Keratinocyte (primary cell): ENCODE measurements at regions not wholly inside any gene's neighbourhood (a gene's known extent, or its start where the extent isn't known, plus 50 kb on each side); places are given as distances from the start of the nearest gene placed in this dataset.

Experiments used
- EZH2 ChIP-seq: IDR thresholded peaks from one replicate; pipeline ENCODE4 v1.6.1; 2012; ENCODE audit warnings: inconsistent platforms, mild to moderate bottlenecking, low read length, moderate library complexity
- TF ChIP-seq, protein P1 (sequence below), 3 experiments: IDR thresholded peaks in 1 of 3; conservative IDR thresholded peaks in 1 of 3; optimal IDR thresholded peaks in 1 of 3; 2 replicates in 2 of 3; 3 replicates in 1 of 3; pipeline versions ENCODE3 to v1.5.1; 2011; ENCODE audit warnings: low read length in 3 of 3, mild to moderate bottlenecking in 3 of 3, moderate library complexity in 2 of 3, control low read depth in 1 of 3, inconsistent platforms in 1 of 3; ENCODE audit not compliant: insufficient read depth in 2 of 3; ENCODE audit errors: extremely low read depth in 1 of 3

DNA sequence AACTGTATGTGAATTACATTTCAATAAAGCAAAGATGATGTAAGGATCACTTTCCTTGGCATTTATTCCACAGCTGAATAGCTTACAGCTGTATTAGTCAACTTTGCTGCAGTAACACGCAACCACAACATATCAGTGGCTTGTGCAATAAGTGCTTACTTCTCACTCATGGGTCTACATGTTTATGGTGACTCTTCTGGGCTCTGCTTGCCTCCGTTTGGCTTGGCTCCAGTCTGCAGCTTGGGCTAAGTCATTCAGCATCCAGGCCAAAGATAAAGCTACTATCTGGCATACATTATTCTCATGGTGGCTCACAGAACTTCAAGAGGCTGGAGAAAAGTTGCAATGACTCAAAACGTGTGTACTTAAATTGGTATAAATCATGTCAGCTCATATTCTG lies 355.0 kb downstream of the RNF144A start:
- TF ChIP-seq, protein P1, sequence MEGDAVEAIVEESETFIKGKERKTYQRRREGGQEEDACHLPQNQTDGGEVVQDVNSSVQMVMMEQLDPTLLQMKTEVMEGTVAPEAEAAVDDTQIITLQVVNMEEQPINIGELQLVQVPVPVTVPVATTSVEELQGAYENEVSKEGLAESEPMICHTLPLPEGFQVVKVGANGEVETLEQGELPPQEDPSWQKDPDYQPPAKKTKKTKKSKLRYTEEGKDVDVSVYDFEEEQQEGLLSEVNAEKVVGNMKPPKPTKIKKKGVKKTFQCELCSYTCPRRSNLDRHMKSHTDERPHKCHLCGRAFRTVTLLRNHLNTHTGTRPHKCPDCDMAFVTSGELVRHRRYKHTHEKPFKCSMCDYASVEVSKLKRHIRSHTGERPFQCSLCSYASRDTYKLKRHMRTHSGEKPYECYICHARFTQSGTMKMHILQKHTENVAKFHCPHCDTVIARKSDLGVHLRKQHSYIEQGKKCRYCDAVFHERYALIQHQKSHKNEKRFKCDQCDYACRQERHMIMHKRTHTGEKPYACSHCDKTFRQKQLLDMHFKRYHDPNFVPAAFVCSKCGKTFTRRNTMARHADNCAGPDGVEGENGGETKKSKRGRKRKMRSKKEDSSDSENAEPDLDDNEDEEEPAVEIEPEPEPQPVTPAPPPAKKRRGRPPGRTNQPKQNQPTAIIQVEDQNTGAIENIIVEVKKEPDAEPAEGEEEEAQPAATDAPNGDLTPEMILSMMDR (optimal IDR thresholded peaks at IDR 0.05 in 1 of 3, IDR thresholded peaks at IDR 0.05 in 1 of 3, conservative IDR thresholded peaks at IDR 0.05 in 1 of 3; ENCODE audit: extremely low read depth in 1 of 3, insufficient read depth in 2 of 3, low read length in 3 of 3), result no peak
- TF ChIP-seq EZH2, result no peak
